OCI-LY7 (cell line): ENCODE measurements at regions not wholly inside any gene's neighbourhood (a gene's known extent, or its start where the extent isn't known, plus 50 kb on each side); places are given as distances from the start of the nearest gene placed in this dataset.

Source experiments
- BruUV-seq: library from RNA; stranded (reverse); fragments of 400-500 nt; replicated peaks from 2 replicates; lab custom pipeline; 2021; lab: Mats Ljungman, UMichigan
- CTCF ChIA-PET: fragments of 300-600 bp; sonication (Branson Sonifier 250); formaldehyde crosslinking; loops from one replicate; lab custom pipeline; 2022; ENCODE audit warnings: antibody characterized with exemption; ENCODE audit not compliant: unreplicated experiment; lab: Charles Lee
- POLR2A ChIA-PET: fragments of 300-600 bp; sonication (Branson Sonifier 250); formaldehyde crosslinking; loops from one replicate; lab custom pipeline; 2022; ENCODE audit warnings: antibody characterized with exemption; lab: Charles Lee
- DNase-seq: peaks from one replicate; pipeline ENCODE4 v3.0.0-alpha.2; 2015; ENCODE audit warnings: low spot score
- H2AFZ ChIP-seq: fragments of 200-600 bp; sonication (generic), shearing (Covaris generic); 2 replicates; pipeline ENCODE4 v1.6.1; 2014; ENCODE audit warnings: mild to moderate bottlenecking, antibody characterized with exemption, low read length, moderate library complexity
- H3K27ac ChIP-seq: fragments of 200-600 bp; sonication (generic); 2 replicates; pipeline ENCODE4 v1.5.1; 2014; ENCODE audit warnings: mixed run types, low read depth, mild to moderate bottlenecking, moderate library complexity, low read length, inconsistent platforms; ENCODE audit not compliant: poor library complexity, severe bottlenecking
- H3K36me3 ChIP-seq: fragments of 200-600 bp; sonication (generic); 2 replicates; pipeline ENCODE4 v1.6.1; 2014; ENCODE audit warnings: mild to moderate bottlenecking, antibody characterized with exemption, low read length, moderate library complexity, mixed read lengths; ENCODE audit not compliant: insufficient read depth
- H3K4me1 ChIP-seq: fragments of 200-600 bp; sonication (generic); 2 replicates; pipeline ENCODE4 v1.5.1; 2014; ENCODE audit warnings: mild to moderate bottlenecking, low read length; ENCODE audit not compliant: insufficient read depth, poor library complexity, severe bottlenecking
- H3K4me2 ChIP-seq: fragments of 200-600 bp; sonication (generic); 2 replicates; pipeline ENCODE4 v1.6.1; 2014; ENCODE audit warnings: mild to moderate bottlenecking, low read length
- H3K4me3 ChIP-seq: fragments of 200-600 bp; sonication (generic); 2 replicates; pipeline ENCODE4 v1.5.1; 2014; ENCODE audit warnings: mild to moderate bottlenecking, low read depth, low read length; ENCODE audit not compliant: poor library complexity, severe bottlenecking
- H3K79me2 ChIP-seq: fragments of 200-600 bp; sonication (generic); 2 replicates; pipeline ENCODE4 v1.6.1; 2016; ENCODE audit warnings: low read depth, mild to moderate bottlenecking, low read length, moderate library complexity, mixed read lengths; ENCODE audit not compliant: insufficient read depth
- H3K9me2 ChIP-seq: fragments of 200-600 bp; sonication (generic); 2 replicates; pipeline ENCODE4 v1.6.1; 2016; ENCODE audit warnings: mild to moderate bottlenecking, low read length, mixed read lengths; ENCODE audit not compliant: insufficient read depth
- H3K9me3 ChIP-seq: fragments of 200-600 bp; sonication (generic); 2 replicates; pipeline ENCODE4 v1.6.1; 2014; ENCODE audit warnings: mild to moderate bottlenecking, mixed run types, low read length, mixed read lengths
- H4K20me1 ChIP-seq: fragments of 200-600 bp; sonication (generic); 2 replicates; pipeline ENCODE4 v1.6.1; 2014; ENCODE audit warnings: mild to moderate bottlenecking, antibody characterized with exemption, low read length, moderate library complexity, mixed read lengths; ENCODE audit not compliant: insufficient read depth
- CTCF ChIP-seq: fragments of 200-600 bp; sonication (generic); conservative IDR thresholded peaks from 2 replicates; pipeline ENCODE4 v1.5.1; 2014; ENCODE audit warnings: mild to moderate bottlenecking, antibody characterized with exemption, low read length, moderate library complexity, mixed read lengths
- EZH2phosphoT487 ChIP-seq: fragments of 200-600 bp; sonication (generic); IDR thresholded peaks from 2 replicates; pipeline ENCODE4 v1.6.1; 2018; ENCODE audit warnings: low read depth, borderline replicate concordance, mild to moderate bottlenecking, mixed run types, antibody characterized with exemption, low read length, moderate library complexity, mixed read lengths
- intact Hi-C: fragments of 100-400 bp; cut with micrococcal nuclease; formaldehyde crosslinking; loops from one replicate; pipeline ENCODE4 v1.10.0; 2022; ENCODE audit not compliant: unreplicated experiment

GRCh38 chr6:169843110-169843509 lies 91.7 kb downstream of the ERMARD start:
- intact Hi-C loops = no loop called here
- POLR2A ChIA-PET = interaction anchor here (0.6 to 2.7 kb wide), 6 partner anchors 13 to 626 kb away, joined by 3 to 5 read pairs (median 4); no protein-coding TSS in a partner anchor
- peaks cover 18% of the 10 kb centered on the region for H3K4me1 ChIP-seq
- TF ChIP-seq CTCF = no peak
- TF ChIP-seq EZH2phosphoT487 = no peak
- H3K27ac ChIP-seq = no peak overlapping the region
- BruUV-seq = no TSS peak
- H4K20me1 ChIP-seq = no peaks in the 10 kb centered on the region
- H3K4me2 ChIP-seq = no peak overlapping the region
- no peak overlapping the region for H2AFZ ChIP-seq
- no peak for DNase-seq
- CTCF ChIA-PET = no interaction called here
- H3K79me2 ChIP-seq = no peaks in the 10 kb centered on the region
- H3K4me3 ChIP-seq = no peak overlapping the region
- no peaks in the 10 kb centered on the region for H3K9me3 ChIP-seq
- H3K9me2 ChIP-seq = no peaks in the 10 kb centered on the region
- H3K36me3 ChIP-seq = no peaks in the 10 kb centered on the region

- intact Hi-C loops = no loop called here
- Histone ChIP-seq H3K4me2 (no peak overlapping the region), H3K4me3 (no peak overlapping the region), H3K27ac (no peak overlapping the region), H3K36me3 (no peaks in the 10 kb centered on the region), H4K20me1 (no peaks in the 10 kb centered on the region), H3K9me2 (no peaks in the 10 kb centered on the region), H3K4me1 (peaks cover 18% of the 10 kb centered on the region), H2AFZ (no peak overlapping the region), H3K79me2 (no peaks in the 10 kb centered on the region), H3K9me3 (no peaks in the 10 kb centered on the region)
- DNase-seq = no peak
- TF ChIP-seq EZH2phosphoT487 (no peak), CTCF (no peak)
- ChIA-PET CTCF (no interaction called here), POLR2A (interaction anchor here (0.6 to 1.5 kb wide), 2 partner anchors 26 to 716 kb away, joined by 3 read pairs; no protein-coding TSS in a partner anchor)
- no TSS peak for BruUV-seq
These were observed 90.6 kb downstream of the ERMARD start for GRCh38 chr6:169841907-169842606.

GRCh38 chr6:169841251-169841650 lies 89.8 kb downstream of the ERMARD start:
- Histone ChIP-seq H3K36me3 (no peaks in the 10 kb centered on the region), H4K20me1 (no peaks in the 10 kb centered on the region), H2AFZ (no peak overlapping the region), H3K4me1 (peaks cover 18% of the 10 kb centered on the region), H3K27ac (no peak overlapping the region), H3K9me3 (no peaks in the 10 kb centered on the region), H3K4me2 (no peak overlapping the region), H3K9me2 (no peaks in the 10 kb centered on the region), H3K4me3 (no peak overlapping the region), H3K79me2 (no peaks in the 10 kb centered on the region)
- ChIA-PET CTCF (no interaction called here), POLR2A (no interaction called here)
- intact Hi-C loops = no loop called here
- BruUV-seq = no TSS peak
- DNase-seq = no peak
- TF ChIP-seq CTCF (no peak), EZH2phosphoT487 (no peak)
